A673 (cell line): ENCODE measurements at regions not wholly inside any gene's neighbourhood (a gene's known extent, or its start where the extent isn't known, plus 50 kb on each side); places are given as distances from the start of the nearest gene placed in this dataset.

Experiments used
- CTCF ChIP-seq: fragments of 300-800, 200-600 bp; sonication (generic); conservative IDR thresholded peaks from 2 replicates; pipeline ENCODE4 v1.5.1; 2017; ENCODE audit warnings: low read depth, mild to moderate bottlenecking, antibody characterized with exemption, low read length, moderate library complexity, mixed read lengths
- EZH2 ChIP-seq: fragments of 200-600 bp; sonication (generic); IDR thresholded peaks from 2 replicates; pipeline ENCODE4 v1.6.1; 2017; ENCODE audit warnings: borderline replicate concordance, low read depth, mild to moderate bottlenecking, mixed read lengths, antibody characterized with exemption, low read length; ENCODE audit not compliant: poor library complexity, severe bottlenecking

- TF ChIP-seq CTCF (no peak), EZH2 (no peak)
Observed at GRCh38 chr4:157854819-157855218, 318.0 kb downstream of the GASK1B start.
